ENCODE measurements at regions not wholly inside any gene's neighbourhood (a gene's known extent, or its start where the extent isn't known, plus 50 kb on each side); places are given as distances from the start of the nearest gene placed in this dataset.

DNA sequence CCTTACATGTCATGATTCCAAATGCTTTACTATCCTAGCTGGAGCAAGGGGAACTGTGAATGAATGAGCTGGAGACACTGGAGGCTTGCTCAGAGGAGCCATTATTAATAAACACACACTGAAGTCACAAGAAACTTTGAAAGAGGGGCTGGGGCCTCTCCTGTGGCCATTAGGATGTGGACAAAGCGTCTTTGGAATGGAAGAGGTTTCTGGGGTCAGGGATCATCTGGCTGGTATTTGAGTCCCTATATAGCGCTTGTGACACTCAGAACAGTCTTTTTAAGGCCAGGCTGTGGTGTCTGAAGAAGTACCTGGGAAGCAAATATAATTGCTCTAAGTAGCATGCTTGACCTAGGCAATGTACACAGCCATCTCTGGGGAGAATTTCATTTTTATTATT lies 193.0 kb downstream of the JCAD start:
- TF ChIP-seq, protein P1, sequence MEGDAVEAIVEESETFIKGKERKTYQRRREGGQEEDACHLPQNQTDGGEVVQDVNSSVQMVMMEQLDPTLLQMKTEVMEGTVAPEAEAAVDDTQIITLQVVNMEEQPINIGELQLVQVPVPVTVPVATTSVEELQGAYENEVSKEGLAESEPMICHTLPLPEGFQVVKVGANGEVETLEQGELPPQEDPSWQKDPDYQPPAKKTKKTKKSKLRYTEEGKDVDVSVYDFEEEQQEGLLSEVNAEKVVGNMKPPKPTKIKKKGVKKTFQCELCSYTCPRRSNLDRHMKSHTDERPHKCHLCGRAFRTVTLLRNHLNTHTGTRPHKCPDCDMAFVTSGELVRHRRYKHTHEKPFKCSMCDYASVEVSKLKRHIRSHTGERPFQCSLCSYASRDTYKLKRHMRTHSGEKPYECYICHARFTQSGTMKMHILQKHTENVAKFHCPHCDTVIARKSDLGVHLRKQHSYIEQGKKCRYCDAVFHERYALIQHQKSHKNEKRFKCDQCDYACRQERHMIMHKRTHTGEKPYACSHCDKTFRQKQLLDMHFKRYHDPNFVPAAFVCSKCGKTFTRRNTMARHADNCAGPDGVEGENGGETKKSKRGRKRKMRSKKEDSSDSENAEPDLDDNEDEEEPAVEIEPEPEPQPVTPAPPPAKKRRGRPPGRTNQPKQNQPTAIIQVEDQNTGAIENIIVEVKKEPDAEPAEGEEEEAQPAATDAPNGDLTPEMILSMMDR (IDR thresholded peaks at IDR 0.05) = no peak
- no peak for TF ChIP-seq POLR2A (IDR thresholded peaks at IDR 0.05)

Measured in breast epithelium (tissue), 3 donors.